ENCODE measurements at regions not wholly inside any gene's neighbourhood (a gene's known extent, or its start where the extent isn't known, plus 50 kb on each side); places are given as distances from the start of the nearest gene placed in this dataset.
A peak's percentile ranks its signal among the peaks of the same experiment; 100 is the strongest.

DNA sequence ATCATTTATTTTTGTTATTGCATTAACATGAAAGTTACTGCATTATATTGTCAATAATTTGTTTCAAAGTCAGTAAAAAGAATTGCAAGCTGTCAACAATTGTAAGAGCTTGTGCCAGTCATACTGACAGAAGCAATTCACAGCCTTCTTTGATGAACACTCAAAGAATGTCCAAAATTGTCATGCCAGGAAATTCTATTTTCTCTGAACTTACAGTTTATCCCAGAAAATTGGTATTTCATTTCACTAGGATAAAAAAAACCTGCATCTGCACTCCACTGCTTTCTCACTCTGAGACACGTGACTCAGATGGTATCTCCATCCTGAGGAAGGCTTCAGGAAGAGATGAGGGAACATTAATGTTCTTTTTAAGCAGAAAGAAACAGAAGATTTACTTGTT is 332.6 kb upstream of the CCDC54 start:
- H3K9me3 ChIP-seq (ENCODE audit: insufficient read depth, low read depth, low read length), result no peaks in the 10 kb centered on the region
- no peaks in the 10 kb centered on the region for H3K27me3 ChIP-seq (ENCODE audit: insufficient read depth, low read length, poor library complexity, severe bottlenecking)
- H3K4me1 ChIP-seq (ENCODE audit: insufficient read depth, low read length, poor library complexity, severe bottlenecking), result peaks cover 23% of the 10 kb centered on the region
- H3K79me2 ChIP-seq (ENCODE audit: insufficient read depth, low read length), result no peaks in the 10 kb centered on the region
- peak overlapping the region; percentile 29 for H3K4me2 ChIP-seq (ENCODE audit: low read depth, low read length, poor library complexity, severe bottlenecking)
- H2AFZ ChIP-seq (ENCODE audit: low read length), result no peak overlapping the region
- no peak overlapping the region for H3K9ac ChIP-seq (ENCODE audit: low read depth, low read length, poor library complexity, severe bottlenecking)
- H4K20me1 ChIP-seq (ENCODE audit: insufficient read depth, low read length, poor library complexity, severe bottlenecking), result no peaks in the 10 kb centered on the region
- no peak overlapping the region for H3K4me3 ChIP-seq (ENCODE audit: low read length, poor library complexity, severe bottlenecking)
- no peaks in the 10 kb centered on the region for H3K9me2 ChIP-seq (replicated peaks; ENCODE audit: low read depth, low read length)
- TF ChIP-seq, protein P1, sequence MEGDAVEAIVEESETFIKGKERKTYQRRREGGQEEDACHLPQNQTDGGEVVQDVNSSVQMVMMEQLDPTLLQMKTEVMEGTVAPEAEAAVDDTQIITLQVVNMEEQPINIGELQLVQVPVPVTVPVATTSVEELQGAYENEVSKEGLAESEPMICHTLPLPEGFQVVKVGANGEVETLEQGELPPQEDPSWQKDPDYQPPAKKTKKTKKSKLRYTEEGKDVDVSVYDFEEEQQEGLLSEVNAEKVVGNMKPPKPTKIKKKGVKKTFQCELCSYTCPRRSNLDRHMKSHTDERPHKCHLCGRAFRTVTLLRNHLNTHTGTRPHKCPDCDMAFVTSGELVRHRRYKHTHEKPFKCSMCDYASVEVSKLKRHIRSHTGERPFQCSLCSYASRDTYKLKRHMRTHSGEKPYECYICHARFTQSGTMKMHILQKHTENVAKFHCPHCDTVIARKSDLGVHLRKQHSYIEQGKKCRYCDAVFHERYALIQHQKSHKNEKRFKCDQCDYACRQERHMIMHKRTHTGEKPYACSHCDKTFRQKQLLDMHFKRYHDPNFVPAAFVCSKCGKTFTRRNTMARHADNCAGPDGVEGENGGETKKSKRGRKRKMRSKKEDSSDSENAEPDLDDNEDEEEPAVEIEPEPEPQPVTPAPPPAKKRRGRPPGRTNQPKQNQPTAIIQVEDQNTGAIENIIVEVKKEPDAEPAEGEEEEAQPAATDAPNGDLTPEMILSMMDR (conservative IDR thresholded peaks at IDR 0.05; ENCODE audit: low read length), result no peak
- TF ChIP-seq EZH2phosphoT487 (IDR thresholded peaks at IDR 0.05; ENCODE audit: borderline replicate concordance), result no peak
- H3F3A ChIP-seq (ENCODE audit: low read depth), result no peaks in the 10 kb centered on the region
- H3K36me3 ChIP-seq (ENCODE audit: insufficient read depth, low read length), result no peaks in the 10 kb centered on the region

DNA sequence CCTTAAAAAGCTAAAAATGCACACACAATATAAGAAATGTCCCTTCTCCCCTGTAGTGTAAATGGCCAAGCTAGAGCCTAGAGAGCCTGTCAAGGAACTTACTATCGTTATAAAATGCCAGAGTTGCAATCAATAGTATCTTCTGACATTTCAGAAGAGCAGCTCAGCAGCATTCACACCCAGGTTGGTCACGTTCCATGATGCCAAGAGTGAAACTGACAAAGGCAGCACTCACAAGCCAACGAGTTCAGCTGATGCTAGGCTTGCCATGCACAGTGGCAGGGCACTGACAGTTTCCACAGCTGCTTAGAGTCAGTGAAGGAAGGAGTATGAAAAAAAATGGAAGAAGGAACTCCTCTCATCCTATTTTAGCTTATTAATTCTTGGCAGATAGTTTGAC is 331.4 kb upstream of the CCDC54 start:
- Histone ChIP-seq H3K79me2 (ENCODE audit: insufficient read depth, low read length) (no peaks in the 10 kb centered on the region), H3F3A (ENCODE audit: low read depth) (no peaks in the 10 kb centered on the region), H3K4me3 (ENCODE audit: low read length, poor library complexity, severe bottlenecking) (no peak overlapping the region), H3K9me2 (replicated peaks; ENCODE audit: low read depth, low read length) (no peaks in the 10 kb centered on the region), H3K27me3 (ENCODE audit: insufficient read depth, low read length, poor library complexity, severe bottlenecking) (no peaks in the 10 kb centered on the region), H3K9me3 (ENCODE audit: insufficient read depth, low read depth, low read length) (no peaks in the 10 kb centered on the region), H3K36me3 (ENCODE audit: insufficient read depth, low read length) (no peaks in the 10 kb centered on the region), H3K4me2 (ENCODE audit: low read depth, low read length, poor library complexity, severe bottlenecking) (peak overlapping the region; percentile 29), H4K20me1 (ENCODE audit: insufficient read depth, low read length, poor library complexity, severe bottlenecking) (no peaks in the 10 kb centered on the region), H3K4me1 (ENCODE audit: insufficient read depth, low read length, poor library complexity, severe bottlenecking) (peaks cover 23% of the 10 kb centered on the region), H3K9ac (ENCODE audit: low read depth, low read length, poor library complexity, severe bottlenecking) (peak overlapping the region; percentile 41), H2AFZ (ENCODE audit: low read length) (peak overlapping the region; percentile 53)
- TF ChIP-seq, protein P1 (conservative IDR thresholded peaks at IDR 0.05; ENCODE audit: low read length), result no peak
- TF ChIP-seq EZH2phosphoT487 (IDR thresholded peaks at IDR 0.05; ENCODE audit: borderline replicate concordance), result no peak

DNA sequence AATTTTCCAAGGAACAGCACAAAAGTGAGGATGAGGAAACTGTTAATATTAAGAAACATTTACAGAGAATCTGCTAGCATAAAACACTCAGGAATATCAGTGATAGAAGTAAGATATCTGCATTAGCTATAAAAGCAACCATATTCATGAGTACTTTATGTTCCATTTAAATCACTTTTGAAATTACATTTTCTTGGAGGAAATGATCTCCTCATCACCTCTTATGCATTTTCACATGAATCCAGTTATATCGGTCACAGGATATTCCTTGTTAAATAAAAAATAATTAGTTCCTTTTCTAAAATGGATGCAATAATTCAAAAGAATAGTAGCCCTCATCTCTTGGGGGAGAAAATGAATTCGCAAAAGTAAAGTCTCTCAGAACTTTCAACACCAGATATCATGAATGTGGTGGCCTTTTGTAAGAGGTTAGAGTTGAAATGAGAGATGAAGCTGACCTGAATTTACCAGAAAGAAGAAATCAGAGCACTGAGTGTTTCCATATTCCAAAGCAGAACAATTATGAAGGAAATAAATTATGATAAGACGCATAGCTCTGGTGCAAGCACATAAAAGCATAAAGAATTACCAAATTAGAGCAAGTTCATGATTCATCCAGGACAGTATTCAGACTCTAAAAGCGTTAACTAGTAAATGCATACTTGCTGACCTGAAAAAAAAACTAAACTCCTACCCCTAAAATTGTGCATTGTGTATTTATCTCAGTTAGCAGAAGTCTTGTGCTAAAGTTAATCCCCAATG is 321.9 kb upstream of the CCDC54 start:
- H3K36me3 ChIP-seq (ENCODE audit: insufficient read depth, low read length), result no peaks in the 10 kb centered on the region
- H3K9me3 ChIP-seq (ENCODE audit: insufficient read depth, low read depth, low read length), result no peaks in the 10 kb centered on the region
- no peaks in the 10 kb centered on the region for H3K4me1 ChIP-seq (ENCODE audit: insufficient read depth, low read length, poor library complexity, severe bottlenecking)
- H3K9me2 ChIP-seq (replicated peaks; ENCODE audit: low read depth, low read length), result no peaks in the 10 kb centered on the region
- H3K79me2 ChIP-seq (ENCODE audit: insufficient read depth, low read length), result no peaks in the 10 kb centered on the region
- no peak overlapping the region for H3K9ac ChIP-seq (ENCODE audit: low read depth, low read length, poor library complexity, severe bottlenecking)
- no peaks in the 10 kb centered on the region for H4K20me1 ChIP-seq (ENCODE audit: insufficient read depth, low read length, poor library complexity, severe bottlenecking)
- no peak for TF ChIP-seq EZH2phosphoT487 (IDR thresholded peaks at IDR 0.05; ENCODE audit: borderline replicate concordance)
- TF ChIP-seq, protein P1 (conservative IDR thresholded peaks at IDR 0.05; ENCODE audit: low read length), result no peak
- no peaks in the 10 kb centered on the region for H3F3A ChIP-seq (ENCODE audit: low read depth)
- no peaks in the 10 kb centered on the region for H3K27me3 ChIP-seq (ENCODE audit: insufficient read depth, low read length, poor library complexity, severe bottlenecking)
- peak overlapping the region; percentile 4; the same call in 1 of the 2 replicates for H2AFZ ChIP-seq (ENCODE audit: low read length)
- H3K4me2 ChIP-seq (ENCODE audit: low read depth, low read length, poor library complexity, severe bottlenecking), result no peak overlapping the region
- no peak overlapping the region for H3K4me3 ChIP-seq (ENCODE audit: low read length, poor library complexity, severe bottlenecking)
